Stimulated activated naive CD8-positive, alpha-beta T cell treated with anti-CD3 and anti-CD28 coated beads, Interleukin-15, Interleukin-2, amounts not matched to agents 100 U/mL and 50 U/mL, for 24 hours (primary cell): ENCODE measurements at regions not wholly inside any gene's neighbourhood (a gene's known extent, or its start where the extent isn't known, plus 50 kb on each side); places are given as distances from the start of the nearest gene placed in this dataset.

Experiments
- ATAC-seq: fragments of 150-1000 bp; cut with Tn5 transposase; one replicate; pipeline ENCODE4 v1.10.0; 2021
- DNase-seq: peaks from one replicate; pipeline ENCODE4 v3.0.0; 2021

DNA sequence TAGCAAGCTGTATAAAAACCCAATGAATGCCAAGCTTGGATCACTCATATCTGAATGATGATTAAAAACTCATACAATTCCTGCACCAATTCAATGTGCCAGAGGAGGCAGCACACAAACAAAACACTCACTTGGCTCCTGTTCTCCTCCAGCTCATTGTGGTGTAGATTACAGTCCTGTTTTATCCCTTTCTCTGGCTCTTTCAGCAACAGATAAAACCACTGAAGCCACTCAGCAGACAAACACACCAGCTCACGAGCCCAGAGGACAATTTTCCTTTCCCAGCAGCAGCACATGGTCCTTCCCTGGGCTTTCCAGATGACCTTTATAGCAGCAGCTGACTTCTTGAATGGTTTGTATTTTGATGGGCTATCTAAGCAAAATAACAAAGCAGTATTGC, 107.3 kb upstream of the STARD3NL start:
- ATAC-seq, result no peak
- DNase-seq, result no peak

DNA sequence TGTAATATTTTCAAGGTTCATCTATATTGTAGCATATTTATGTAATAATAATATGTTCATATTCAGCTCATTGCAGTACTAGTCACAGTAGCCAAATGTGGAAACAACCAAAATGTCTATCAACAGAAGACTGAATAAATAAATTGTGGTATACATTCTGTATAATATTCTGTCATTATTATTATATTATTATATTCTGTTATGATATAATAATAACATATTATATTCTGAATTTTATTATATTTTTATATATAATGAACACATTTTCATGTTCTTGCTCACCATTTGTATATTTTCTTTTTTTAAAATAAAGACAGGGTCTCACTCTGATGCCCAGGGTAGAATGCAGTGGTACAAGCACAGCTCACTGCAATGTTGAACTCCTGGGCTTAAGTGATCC, 91.2 kb upstream of the STARD3NL start:
- ATAC-seq (no peak), DNase-seq (no peak)

DNA sequence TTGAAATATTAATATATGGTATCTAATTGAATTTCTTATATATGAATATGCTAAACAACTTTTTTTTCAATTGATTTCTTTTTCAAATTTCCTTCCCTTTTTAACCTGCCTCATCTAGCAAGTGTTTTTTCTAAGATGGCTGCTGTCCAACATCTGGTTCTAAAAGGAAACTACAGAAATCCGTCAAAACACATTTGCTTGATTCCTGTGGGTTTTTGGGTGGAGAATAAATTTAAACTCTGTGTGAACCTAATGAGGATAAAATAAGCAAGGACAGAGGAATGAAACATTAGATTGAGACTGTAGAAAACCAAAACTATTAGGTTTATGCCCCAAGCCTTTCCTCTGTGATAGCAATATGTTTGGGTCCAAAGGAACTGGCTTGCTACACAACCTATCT, 75.5 kb upstream of the STARD3NL start:
- no peak for DNase-seq
- no peak for ATAC-seq

DNA sequence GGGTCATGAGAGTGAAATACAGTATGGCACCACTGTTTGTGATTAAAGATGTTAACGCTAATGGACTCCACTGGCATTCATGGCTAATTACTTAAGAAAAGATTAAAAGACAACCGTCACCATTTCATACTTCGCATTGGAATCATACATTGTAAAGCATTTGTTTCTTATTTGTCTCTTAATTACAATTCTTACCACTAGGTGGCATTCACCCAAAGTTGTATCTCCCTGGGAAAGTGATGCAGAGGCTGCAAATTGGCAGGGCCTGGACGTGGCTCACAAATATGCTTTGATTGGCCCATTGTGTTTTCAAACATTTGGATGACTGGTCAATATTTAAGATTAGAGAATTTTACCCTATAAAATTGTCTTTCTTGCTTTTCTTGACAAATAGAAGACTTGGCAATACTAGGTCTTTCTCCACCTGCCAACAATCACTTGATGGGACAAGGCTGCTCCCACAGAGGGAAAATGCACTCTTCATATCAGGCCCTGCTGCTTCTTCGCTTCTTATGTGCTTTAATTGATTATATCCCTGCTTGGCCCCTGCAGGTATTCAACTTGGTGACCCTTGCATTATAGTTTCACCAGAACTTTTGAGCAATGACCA, 72.1 kb upstream of the STARD3NL start:
- ATAC-seq, result peak; percentile 55
- no peak for DNase-seq

DNA sequence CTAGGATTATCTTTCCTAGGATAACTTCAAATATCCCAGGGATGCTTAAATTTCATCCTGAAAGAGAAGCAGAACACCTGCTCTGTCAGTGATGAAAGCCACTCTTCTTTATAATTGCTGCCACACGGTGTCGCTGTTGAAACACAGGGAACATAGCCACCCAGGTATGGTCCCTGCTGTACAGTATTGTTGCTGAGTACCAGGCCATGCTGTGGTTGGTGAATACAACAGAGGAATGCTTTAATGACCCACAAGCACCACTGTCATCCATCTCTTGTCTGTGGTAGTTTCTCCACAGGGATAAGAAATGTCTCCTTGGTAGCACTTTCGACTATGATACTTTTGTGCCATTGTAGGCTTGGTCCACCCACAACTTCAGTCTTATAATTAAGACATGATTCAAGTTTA, 70.6 kb upstream of the STARD3NL start:
- DNase-seq (peak; percentile 75), ATAC-seq (peak; percentile 84)

DNA sequence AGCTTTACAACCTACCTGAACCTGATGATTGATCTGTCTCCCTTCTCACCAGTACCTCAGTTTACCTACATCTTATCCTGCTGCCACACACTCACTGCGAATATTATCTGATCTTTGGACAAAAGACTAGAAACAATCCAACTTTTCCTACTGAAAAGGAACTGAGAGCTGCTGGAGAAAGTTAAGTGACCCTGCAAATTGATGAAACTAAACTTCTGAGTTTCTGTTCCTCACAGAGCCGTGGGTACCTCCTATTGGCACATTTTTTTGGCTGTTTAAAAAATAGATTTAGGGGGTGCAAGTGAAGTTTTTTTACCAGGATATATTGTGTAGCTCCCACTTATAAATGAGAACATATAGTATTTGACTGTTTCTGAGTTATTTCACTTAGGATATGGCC, 66.0 kb upstream of the STARD3NL start:
- ATAC-seq, result no peak
- DNase-seq, result no peak

DNA sequence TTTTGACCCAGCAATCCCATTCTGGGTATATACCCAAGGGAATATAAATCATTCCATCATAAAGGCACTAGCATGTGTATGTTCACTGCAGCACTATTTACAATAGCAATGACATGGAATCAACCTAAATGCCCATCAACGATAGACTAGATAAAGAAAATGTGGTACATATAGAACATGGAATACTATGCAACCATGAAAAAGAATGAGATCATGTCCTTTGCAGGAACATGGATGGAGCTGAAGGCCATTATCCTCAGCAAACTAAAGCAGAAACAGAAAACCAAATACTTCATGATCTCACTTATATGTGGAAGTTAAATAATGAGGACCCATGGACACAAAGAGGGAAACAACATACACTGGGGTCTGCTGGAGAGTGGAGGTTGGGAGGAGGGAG, 58.0 kb upstream of the STARD3NL start:
- no peak for ATAC-seq

DNA sequence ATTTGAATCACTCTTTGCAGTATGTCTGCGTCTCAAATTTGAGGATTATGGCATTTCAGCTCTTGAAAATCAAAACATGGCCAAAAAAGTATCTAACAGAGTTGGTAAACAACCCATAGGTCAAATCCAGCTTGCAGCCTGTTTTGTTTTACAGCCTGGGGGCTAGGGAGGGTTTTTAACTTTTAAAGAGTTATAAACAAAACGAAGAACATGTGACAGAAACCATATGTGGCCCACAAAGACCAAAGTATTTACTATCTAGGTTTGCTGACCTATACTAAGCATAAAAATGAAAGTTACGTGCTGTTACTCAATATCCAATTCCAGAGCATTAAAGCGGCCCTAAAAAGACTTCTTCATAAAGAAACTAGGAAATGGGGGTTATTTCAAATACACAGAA, 55.5 kb upstream of the STARD3NL start:
- DNase-seq, result no peak
- no peak for ATAC-seq

More for the DNA sequence above, 58.0 kb upstream of the STARD3NL start:
- no peak for DNase-seq

DNA sequence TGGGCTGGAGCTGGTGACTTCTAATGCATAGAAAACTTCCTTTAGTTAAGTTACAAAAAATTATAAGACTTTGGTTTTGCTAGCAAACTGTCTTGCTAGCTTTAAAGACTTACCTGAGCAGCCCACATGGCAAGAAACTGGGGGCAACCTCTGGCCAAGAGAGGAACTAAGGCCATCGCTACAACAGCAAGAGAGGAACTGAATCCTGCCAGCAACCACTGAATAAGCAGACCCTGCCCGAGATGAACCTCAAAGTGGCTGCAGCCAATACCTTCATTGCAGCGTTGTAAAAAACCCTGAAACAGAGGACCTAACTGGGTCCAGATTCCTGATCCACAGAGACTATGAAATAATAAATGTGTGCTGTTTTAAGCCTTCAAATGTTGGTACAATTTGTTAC, 54.6 kb upstream of the STARD3NL start:
- no peak for ATAC-seq

DNA sequence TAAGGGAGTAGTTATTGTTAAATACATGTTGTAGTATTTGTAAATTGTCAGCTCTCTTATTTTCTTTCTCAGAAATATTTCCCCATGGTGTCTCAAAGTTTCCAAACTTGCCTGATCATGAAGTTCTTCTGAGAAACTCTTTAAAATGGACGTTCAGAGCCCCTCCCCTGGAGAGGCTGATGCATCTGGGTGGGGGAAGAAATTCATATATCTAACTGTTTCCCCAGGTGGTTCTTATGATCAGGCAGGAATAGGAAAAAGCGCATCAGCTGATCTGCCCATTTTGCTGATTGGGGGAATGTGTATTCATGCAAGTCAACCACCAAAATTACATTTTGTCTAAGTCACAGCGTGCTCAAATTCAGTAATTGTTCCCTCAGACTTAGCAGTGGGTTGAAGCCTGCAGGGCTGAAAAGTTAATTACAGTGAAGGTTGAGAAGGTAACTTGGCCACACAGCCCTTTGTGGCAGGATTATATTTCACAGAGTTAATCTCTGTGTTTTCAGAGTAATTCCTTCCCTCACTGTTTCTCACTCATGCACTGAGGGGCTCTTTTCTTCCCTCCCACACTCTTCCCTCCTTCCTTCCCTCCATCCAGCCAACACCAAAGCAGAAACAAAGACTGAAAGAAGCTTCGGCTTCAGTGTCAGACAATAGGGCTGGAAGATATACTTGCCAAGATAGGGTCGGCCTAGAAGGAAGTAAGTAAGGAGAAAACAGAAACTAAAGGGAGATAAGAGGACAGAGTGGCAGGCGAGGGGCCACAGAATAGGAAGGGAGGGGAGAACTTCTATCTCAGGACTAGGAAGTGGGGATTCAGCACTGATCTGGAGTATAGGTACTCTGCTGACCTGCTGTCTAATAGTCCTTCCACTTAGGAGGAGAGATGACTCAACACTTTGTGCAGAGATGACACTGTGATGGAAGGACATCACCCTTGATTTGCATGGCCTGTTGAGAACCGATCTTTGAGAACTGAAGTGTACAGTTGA, 50.5 kb upstream of the STARD3NL start:
- DNase-seq (no peak), ATAC-seq (peak; percentile 76)

More for the DNA sequence above, 54.6 kb upstream of the STARD3NL start:
- no peak for DNase-seq
